Hepatocyte (in vitro differentiated cells): ENCODE measurements at regions not wholly inside any gene's neighbourhood (a gene's known extent, or its start where the extent isn't known, plus 50 kb on each side); places are given as distances from the start of the nearest gene placed in this dataset.

Source experiments
- CTCF ChIP-seq: fragments of 200-600 bp; sonication (generic); IDR thresholded peaks from 2 replicates; pipeline ENCODE4 v1.5.1; 2016; ENCODE audit warnings: antibody characterized with exemption, mild to moderate bottlenecking; ENCODE audit not compliant: poor library complexity
- EZH2 ChIP-seq: fragments of 200-600 bp; sonication (generic); IDR thresholded peaks from 2 replicates; pipeline ENCODE4 v1.6.1; 2016; ENCODE audit warnings: antibody characterized with exemption, mild to moderate bottlenecking, borderline replicate concordance

GRCh38 chr5:5586721-5587120 lies 164.2 kb downstream of the ICE1 start:
- TF ChIP-seq EZH2 (no peak), CTCF (no peak)
